GM19238 (cell line): ENCODE measurements at regions not wholly inside any gene's neighbourhood (a gene's known extent, or its start where the extent isn't known, plus 50 kb on each side); places are given as distances from the start of the nearest gene placed in this dataset.

ENCODE experiments used
- DNase-seq: peaks from one replicate; pipeline ENCODE4 v3.0.0; 2011; ENCODE audit warnings: low spot score; ENCODE audit not compliant: insufficient read length

- no peak for DNase-seq
Observed at GRCh38 chr5:87954121-87954520, 314.5 kb downstream of the TMEM161B start.

DNA sequence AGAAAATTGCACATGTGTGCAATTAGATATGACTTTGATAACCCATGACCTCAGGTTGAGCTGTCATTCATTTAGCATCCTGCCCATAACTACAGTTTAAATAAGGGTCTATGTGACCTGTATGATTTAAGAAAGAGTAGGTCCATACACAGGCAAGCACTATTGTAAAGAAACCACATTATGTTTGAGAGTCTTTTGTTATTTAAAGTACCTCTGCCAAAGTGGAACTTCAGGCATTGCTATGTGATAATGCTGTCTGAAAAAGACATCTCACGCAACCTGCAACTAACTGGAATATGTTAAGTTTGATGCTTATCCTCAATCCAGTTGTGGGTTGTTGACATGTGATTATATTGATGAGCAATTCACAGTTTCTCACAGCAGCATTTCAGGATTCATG, 317.0 kb downstream of the TMEM161B start:
- no peak for DNase-seq

- DNase-seq: no peak
Observed at GRCh38 chr5:87949676-87950631, 318.7 kb downstream of the TMEM161B start.

- DNase-seq: no peak
Observed at GRCh38 chr5:87948486-87948885, 320.2 kb downstream of the TMEM161B start.

- no peak for DNase-seq
Observed at GRCh38 chr5:87946271-87946670, 322.4 kb downstream of the TMEM161B start.

GRCh38 chr5:87945286-87945650, 323.4 kb downstream of the TMEM161B start:
- DNase-seq: no peak

DNA sequence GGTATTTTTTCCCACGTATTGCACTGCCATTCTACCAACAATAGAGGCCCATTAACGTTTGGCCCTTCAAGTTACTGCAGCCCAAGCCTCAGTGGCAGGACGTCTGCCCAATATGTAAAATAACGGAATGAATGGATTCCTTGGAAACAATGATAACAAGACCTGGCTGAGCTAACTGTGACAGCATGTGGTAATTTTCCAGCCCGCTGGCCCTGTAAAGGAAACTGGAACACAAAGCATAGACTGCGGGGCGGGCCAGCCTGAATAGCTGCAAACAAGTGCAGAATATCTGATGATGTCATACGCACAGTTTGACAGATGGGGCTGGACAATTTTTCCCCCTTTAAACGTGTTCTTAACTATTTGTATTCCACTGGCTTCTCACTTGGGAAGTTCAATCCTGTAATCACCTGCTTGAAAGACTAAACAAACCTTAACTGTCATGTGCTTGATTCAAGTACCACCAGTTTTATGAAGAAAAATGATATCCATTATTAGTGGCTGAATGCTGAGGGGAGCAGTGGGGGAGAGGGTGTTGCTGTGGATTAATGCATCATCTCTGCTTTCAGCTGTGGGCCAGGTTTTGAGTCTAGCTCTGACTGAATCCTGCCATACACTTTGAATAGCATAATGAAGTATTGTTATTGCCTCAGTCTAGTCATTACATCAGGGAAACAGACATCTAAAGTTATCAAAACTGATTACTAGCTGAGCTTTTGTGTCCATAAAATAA, 323.9 kb downstream of the TMEM161B start:
- DNase-seq: no peak

DNA sequence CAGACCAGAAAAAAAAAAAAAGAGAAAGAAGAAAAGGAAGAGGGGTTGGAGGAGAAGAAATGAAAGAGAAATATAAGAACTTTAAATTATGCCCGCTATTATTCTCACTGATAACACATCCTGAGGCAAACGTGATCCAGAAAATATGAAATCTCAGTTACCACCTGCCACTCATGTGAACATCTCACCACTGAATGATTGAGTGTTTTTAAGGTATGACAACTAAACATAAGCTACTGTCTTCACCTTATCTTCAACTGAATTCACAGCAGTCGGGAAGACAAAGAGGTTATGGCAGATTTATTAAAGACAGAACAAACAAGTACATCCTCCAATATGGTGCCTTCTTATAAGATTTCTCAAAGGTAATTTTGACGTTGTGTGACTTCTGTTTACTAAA, 327.9 kb downstream of the TMEM161B start:
- DNase-seq: no peak

- no peak for DNase-seq
Observed at GRCh38 chr5:87936667-87937066, 332.0 kb downstream of the TMEM161B start.

DNA sequence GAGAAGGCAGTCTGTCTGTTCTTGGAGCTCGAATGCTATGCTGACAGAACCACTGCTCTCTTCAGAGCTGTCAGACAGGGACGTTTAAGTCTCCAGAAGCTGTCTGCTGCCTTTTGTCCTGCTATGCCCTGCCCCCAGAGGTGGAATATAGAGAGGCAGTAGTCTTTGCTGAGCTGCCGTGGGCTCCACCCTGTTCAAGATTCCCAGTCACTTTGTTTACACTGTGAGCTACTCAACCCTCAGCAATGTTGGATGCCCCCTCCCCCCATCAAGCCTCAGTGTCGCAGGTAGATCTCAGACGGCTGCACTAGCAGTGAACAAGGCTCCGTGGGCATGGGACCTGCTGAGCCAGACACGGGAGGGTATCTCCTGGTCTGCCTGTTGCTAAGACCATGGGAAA, 344.2 kb downstream of the TMEM161B start:
- DNase-seq: no peak

GRCh38 chr5:87916320-87916719, 352.3 kb downstream of the TMEM161B start:
- DNase-seq: no peak

- DNase-seq: no peak
Observed at GRCh38 chr5:87912419-87912818, 356.2 kb downstream of the TMEM161B start.

GRCh38 chr5:87909382-87909781, 359.3 kb downstream of the TMEM161B start:
- no peak for DNase-seq

GRCh38 chr5:87906962-87907361, 361.7 kb downstream of the TMEM161B start:
- no peak for DNase-seq

- DNase-seq: no peak
Observed at GRCh38 chr5:87900419-87900818, 368.2 kb downstream of the TMEM161B start.

- DNase-seq: no peak
Observed at GRCh38 chr5:87899721-87900131, 368.9 kb downstream of the TMEM161B start.

DNA sequence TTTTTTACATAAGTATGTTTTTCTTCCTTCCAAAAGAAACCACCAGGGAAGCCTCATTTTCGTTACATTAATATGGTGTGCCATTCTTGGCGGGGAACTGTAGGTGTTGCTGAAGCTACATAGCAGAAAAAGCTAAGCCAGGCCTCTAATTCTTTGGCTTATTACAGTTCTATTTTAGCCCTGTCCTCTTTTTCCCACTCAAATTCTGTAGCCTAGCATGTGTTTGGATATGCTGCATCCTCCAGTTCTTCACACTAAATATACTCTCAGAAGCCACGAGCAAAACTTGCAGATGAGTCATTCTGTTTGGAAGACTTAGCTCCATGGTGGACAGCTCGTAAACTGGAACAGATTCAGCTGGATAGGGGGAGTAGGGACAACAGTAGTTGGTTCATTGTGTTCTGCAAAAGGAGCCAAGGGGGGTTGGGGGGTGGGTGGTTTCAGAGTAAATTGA, 369.4 kb downstream of the TMEM161B start:
- DNase-seq: no peak

GRCh38 chr5:87898574-87898973, 370.1 kb downstream of the TMEM161B start:
- no peak for DNase-seq

- DNase-seq: no peak
Observed at GRCh38 chr5:87888139-87888538, 380.5 kb downstream of the TMEM161B start.

DNA sequence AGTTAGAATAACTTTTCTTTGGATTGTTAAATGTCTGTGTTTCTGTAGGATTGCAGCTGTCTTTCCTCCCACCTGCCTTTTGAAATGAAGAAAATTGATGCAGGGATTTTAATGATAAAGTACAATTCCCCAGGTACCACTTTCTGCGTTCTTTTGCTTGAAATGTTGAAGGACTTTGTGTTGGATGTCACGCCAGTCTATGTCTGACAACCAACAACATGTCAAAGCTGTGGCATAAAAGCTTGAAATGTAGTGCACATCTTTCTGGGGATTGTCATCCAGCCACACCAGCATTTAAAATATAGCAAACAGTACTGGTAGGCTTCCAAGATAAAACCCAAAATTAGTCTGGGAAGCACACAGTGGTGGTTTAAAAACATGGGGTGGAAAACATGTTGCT, 381.4 kb downstream of the TMEM161B start:
- no peak for DNase-seq

DNA sequence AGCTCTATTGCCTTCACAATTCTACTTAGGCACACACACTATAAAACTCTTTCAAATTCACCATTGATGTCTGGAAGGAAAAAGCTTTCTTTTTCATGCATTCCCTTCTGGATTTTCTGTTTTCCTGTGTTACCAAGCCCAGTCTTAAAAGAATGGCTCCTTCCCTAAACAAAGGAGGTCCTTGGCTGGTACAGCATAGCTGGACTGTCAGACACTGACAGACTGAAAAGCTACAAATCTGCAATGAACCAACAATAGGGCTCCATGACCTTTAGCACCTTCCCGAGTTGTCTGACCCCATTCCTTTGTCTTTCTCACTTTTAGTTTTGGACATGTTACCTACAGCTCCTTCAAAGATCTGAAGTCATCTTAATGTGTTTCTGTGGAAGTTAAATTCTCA, 382.5 kb downstream of the TMEM161B start:
- no peak for DNase-seq

GRCh38 chr5:87885758-87886157, 382.9 kb downstream of the TMEM161B start:
- DNase-seq: no peak
